HepG2 (cell line): ENCODE measurements at regions not wholly inside any gene's neighbourhood (a gene's known extent, or its start where the extent isn't known, plus 50 kb on each side); places are given as distances from the start of the nearest gene placed in this dataset.

ENCODE experiments used
- ATAC-seq: fragments of 200-7000 bp; cut with Tn5 transposase; 3 replicates; pipeline ENCODE4 v1.9.1; 2020; ENCODE audit warnings: mild to moderate bottlenecking, moderate library complexity
- BruUV-seq: library from RNA; stranded (reverse); fragments of 400-500 nt; replicated peaks from 2 replicates; lab custom pipeline; 2021; lab: Mats Ljungman, UMichigan
- CTCF ChIA-PET: fragments of 300-600 bp; formaldehyde crosslinking; extraction: SDS; loops from one replicate; lab custom pipeline; 2021; ENCODE audit warnings: low total read pairs, inconsistent platforms, low intra/inter-chr PET ratio; lab: Yijun Ruan, JAX
- POLR2A ChIA-PET: fragments of 350-600 bp; sonication (Branson Sonifier 250); formaldehyde crosslinking; loops from one replicate; lab custom pipeline; 2020; ENCODE audit warnings: antibody characterized with exemption, inconsistent platforms; lab: Yijun Ruan, JAX
- DNase-seq: peaks from one replicate; pipeline ENCODE4 v3.0.0-alpha.2; 2015; ENCODE audit warnings: low spot score
- FAIRE-seq: peaks from 3 replicates; lab custom pipeline; 2011; peaks lifted over from hg19 to GRCh38; lab: Jason Lieb, UNC
- H2AFZ ChIP-seq: one replicate; pipeline ENCODE4 v1.6.1; 2011; ENCODE audit warnings: low read length, inconsistent platforms
- H3K27ac ChIP-seq: fragments of 300-600 bp; 3 replicates; pipeline ENCODE4 v1.8.0; 2011; ENCODE audit warnings: mixed run types, mild to moderate bottlenecking, mixed read lengths, low read length, inconsistent platforms; ENCODE audit not compliant: insufficient read depth; ENCODE audit errors: extremely low read length
- H3K27me3 ChIP-seq, 2 experiments: fragments of 200-600 bp in 1 of 2; 2 replicates in 1 of 2; 3 replicates in 1 of 2; pipeline versions ENCODE4 v1.6.0 to v1.8.0; 2011; ENCODE audit warnings: low read length in 2 of 2, mild to moderate bottlenecking in 2 of 2, moderate library complexity in 2 of 2, inconsistent platforms in 1 of 2; ENCODE audit not compliant: insufficient read depth in 2 of 2, control insufficient read depth in 1 of 2
- H3K36me3 ChIP-seq, 2 experiments: fragments of 200-600 bp in 1 of 2; replicated peaks in 1 of 2; 2 replicates in 1 of 2; 3 replicates in 1 of 2; pipeline versions ENCODE4 v1.5.1 to v1.8.0; 2011; ENCODE audit warnings: low read length in 2 of 2, inconsistent platforms in 1 of 2; ENCODE audit not compliant: insufficient read depth in 2 of 2, control insufficient read depth in 1 of 2
- H3K4me1 ChIP-seq: 2 replicates; pipeline ENCODE4 v1.5.1; 2012; ENCODE audit warnings: low read length, inconsistent platforms; ENCODE audit not compliant: insufficient read depth
- H3K4me2 ChIP-seq: 2 replicates; pipeline ENCODE4 v1.6.0; 2011; ENCODE audit warnings: low read depth, low read length, inconsistent platforms
- H3K4me3 ChIP-seq, 3 experiments: fragments of 200-600 bp in 1 of 3; sonication (generic), shearing (Covaris generic) in 1 of 3; replicated peaks in 1 of 3; 2 replicates each; pipeline ENCODE4 v1.5.1; 2011 to 2016; ENCODE audit warnings: low read length in 3 of 3, inconsistent platforms in 2 of 3, low read depth in 2 of 3, mild to moderate bottlenecking in 2 of 3, control low read depth in 1 of 3, mixed read lengths in 1 of 3; ENCODE audit not compliant: insufficient read depth in 1 of 3
- H3K79me2 ChIP-seq: one replicate; pipeline ENCODE4 v1.6.1; 2011; ENCODE audit warnings: low read length, inconsistent platforms; ENCODE audit not compliant: insufficient read depth
- H3K9ac ChIP-seq: 2 replicates; pipeline ENCODE4 v1.6.0; 2011; ENCODE audit warnings: mild to moderate bottlenecking, low read depth, low read length, inconsistent platforms; ENCODE audit not compliant: insufficient read depth
- H3K9me3 ChIP-seq: 2 replicates; pipeline ENCODE4 v1.5.1; 2012; ENCODE audit warnings: mild to moderate bottlenecking, low read length
- H4K20me1 ChIP-seq: 2 replicates; pipeline ENCODE4 v1.6.0; 2011; ENCODE audit warnings: inconsistent platforms, mild to moderate bottlenecking, low read length, moderate library complexity; ENCODE audit not compliant: insufficient read depth
- AGO2 ChIP-seq: fragments of 200-400 bp; formaldehyde crosslinking; optimal IDR thresholded peaks from 2 replicates; pipeline ENCODE3; 2017; ENCODE audit warnings: mild to moderate bottlenecking, low read depth, low read length, moderate library complexity
- KAT2B ChIP-seq: fragments of 150-350 bp; IDR thresholded peaks from 2 replicates; pipeline ENCODE4 v1.6.1; 2014; ENCODE audit warnings: low read depth, low read length, borderline replicate concordance
- MAFF ChIP-seq: IDR thresholded peaks from 2 replicates; pipeline ENCODE4 v1.6.1; 2011; ENCODE audit warnings: low read depth, low read length, improper control_type of control experiment
- NCOR1 ChIP-seq: fragments of 200-600 bp; sonication (generic); IDR thresholded peaks from 2 replicates; pipeline ENCODE4 v1.7.0; 2017; ENCODE audit warnings: antibody characterized with exemption, low read length, borderline replicate concordance
- NFYB ChIP-seq: sonication (generic); formaldehyde crosslinking; IDR thresholded peaks from 2 replicates; pipeline ENCODE4 v1.4.0; 2020; ENCODE audit warnings: missing genetic modification reagents
- POLR2AphosphoS5 ChIP-seq: IDR thresholded peaks from 2 replicates; pipeline ENCODE4 v1.6.1; 2012; ENCODE audit warnings: low read depth, low read length
- RAD51 ChIP-seq: fragments of 450-650 bp; IDR thresholded peaks from 2 replicates; pipeline ENCODE4 v1.6.1; 2016; ENCODE audit warnings: borderline replicate concordance
- SNAI1 ChIP-seq: sonication (generic); formaldehyde crosslinking; IDR thresholded peaks from 2 replicates; pipeline ENCODE4 v1.5.0; 2020; ENCODE audit warnings: mild to moderate bottlenecking, missing genetic modification reagents, borderline replicate concordance
- WGBS: methylation state at CpG from one replicate; pipeline ENCODE4 v1.1.6; 2017; ENCODE audit warnings: low lambda C conversion rate; 5-methylcytosine and 5-hydroxymethylcytosine counted together
- in situ Hi-C: cut with HindIII; loops from 2 replicates; pipeline ENCODE4 v1.10.0; 2017; ENCODE audit warnings: low pct_unique_long_range_greater_than_20kb; ENCODE audit not compliant: extremely low pct_ligation_motif_present
- intact Hi-C: fragments of 100-400 bp; cut with micrococcal nuclease; formaldehyde crosslinking; loops from one replicate; pipeline ENCODE4 v1.10.0; 2022; ENCODE audit not compliant: unreplicated experiment
- TF ChIP-seq, protein P1 (sequence below): IDR thresholded peaks from 2 replicates; pipeline ENCODE4 v1.6.1; 2016

DNA sequence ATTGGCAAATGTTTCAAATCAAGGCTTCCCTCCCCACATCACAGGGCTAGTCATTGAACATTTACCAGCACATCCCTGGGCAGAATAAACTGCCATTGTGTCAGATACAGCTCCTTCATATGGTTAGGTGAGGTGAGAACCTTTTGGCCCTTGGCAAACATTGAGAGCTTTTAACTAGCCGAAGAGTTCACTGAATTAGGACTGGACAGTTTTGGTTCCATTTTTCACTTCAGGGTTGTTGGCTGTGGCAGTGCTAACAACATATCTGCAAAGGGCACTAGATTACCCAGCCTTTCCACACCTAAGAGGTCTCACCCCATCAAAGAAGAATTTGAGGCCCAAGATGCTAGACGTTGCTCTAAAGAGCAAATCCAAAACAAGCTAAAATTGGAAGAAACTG is 180.7 kb downstream of the GUCY2F start:
- H3K9ac ChIP-seq: no peak overlapping the region
- CTCF ChIA-PET: no interaction called here
- BruUV-seq: no TSS peak
- no peak for DNase-seq
- no peak overlapping the region for H3K27ac ChIP-seq
- WGBS: 0% methylated on average over 2 of the region's 2 CpGs
- H3K4me2 ChIP-seq: no peak overlapping the region
- H3K79me2 ChIP-seq: no peaks in the 10 kb centered on the region
- H3K36me3 ChIP-seq: no peaks in the 10 kb centered on the region
- POLR2A ChIA-PET: no interaction called here
- H3K4me3 ChIP-seq: no peak overlapping the region
- H3K27me3 ChIP-seq: no peaks in the 10 kb centered on the region
- no peak for ATAC-seq
- intact Hi-C loops: no loop called here
- no peaks in the 10 kb centered on the region for H3K4me1 ChIP-seq
- no peaks in the 10 kb centered on the region for H3K9me3 ChIP-seq
- no peaks in the 10 kb centered on the region for H4K20me1 ChIP-seq
- FAIRE-seq: no peak
- in situ Hi-C loops: no loop called here
- H2AFZ ChIP-seq: no peak overlapping the region
- no peak for TF ChIP-seq KAT2B
- no peak for TF ChIP-seq RAD51
- no peak for TF ChIP-seq POLR2AphosphoS5
- TF ChIP-seq, protein P1, sequence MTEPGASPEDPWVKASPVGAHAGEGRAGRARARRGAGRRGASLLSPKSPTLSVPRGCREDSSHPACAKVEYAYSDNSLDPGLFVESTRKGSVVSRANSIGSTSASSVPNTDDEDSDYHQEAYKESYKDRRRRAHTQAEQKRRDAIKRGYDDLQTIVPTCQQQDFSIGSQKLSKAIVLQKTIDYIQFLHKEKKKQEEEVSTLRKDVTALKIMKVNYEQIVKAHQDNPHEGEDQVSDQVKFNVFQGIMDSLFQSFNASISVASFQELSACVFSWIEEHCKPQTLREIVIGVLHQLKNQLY (CRISPR knock-in tag): no peak
- no peak for TF ChIP-seq NCOR1

DNA sequence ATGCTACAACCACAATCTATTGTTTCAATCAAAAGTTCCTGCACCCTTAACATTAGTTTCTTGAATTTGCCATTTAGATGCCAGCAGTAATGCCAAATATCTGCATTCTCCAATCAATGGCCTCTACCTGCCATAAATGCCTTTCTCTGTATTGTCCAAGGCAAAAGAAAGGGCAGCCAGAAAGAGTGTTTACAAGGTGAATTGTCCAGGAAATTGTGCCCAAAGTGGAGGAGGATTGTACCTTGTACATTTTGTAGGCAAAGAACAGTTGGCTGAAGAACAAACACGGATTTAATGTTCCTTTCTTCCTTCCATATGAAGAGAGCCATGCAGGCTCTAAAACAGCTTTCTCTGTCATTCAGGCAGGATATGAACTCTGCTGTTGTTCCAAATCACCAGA is 181.5 kb downstream of the GUCY2F start:
- no TSS peak for BruUV-seq
- WGBS: 0% methylated on average over 1 of the region's 1 CpG

More for the DNA sequence above, 181.5 kb downstream of the GUCY2F start:
- no peak for DNase-seq
- Histone ChIP-seq H3K79me2 (no peaks in the 10 kb centered on the region), H3K9ac (no peak overlapping the region), H3K4me2 (no peak overlapping the region), H3K9me3 (no peaks in the 10 kb centered on the region), H3K4me1 (no peaks in the 10 kb centered on the region), H3K27me3 (no peaks in the 10 kb centered on the region), H4K20me1 (no peaks in the 10 kb centered on the region), H2AFZ (no peak overlapping the region), H3K27ac (no peak overlapping the region), H3K4me3 (no peak overlapping the region), H3K36me3 (no peaks in the 10 kb centered on the region)
- FAIRE-seq: no peak
- intact Hi-C loops (no loop called here), in situ Hi-C loops (no loop called here)
- ChIA-PET CTCF (no interaction called here), POLR2A (no interaction called here)
- TF ChIP-seq AGO2: no peak
- no peak for TF ChIP-seq SNAI1 (CRISPR knock-in tag)
- no peak for TF ChIP-seq MAFF
- no peak for TF ChIP-seq NFYB (CRISPR knock-in tag)
- no peak for ATAC-seq
